GM12873 (cell line): ENCODE measurements at regions not wholly inside any gene's neighbourhood (a gene's known extent, or its start where the extent isn't known, plus 50 kb on each side); places are given as distances from the start of the nearest gene placed in this dataset.

Source experiments
- TF ChIP-seq, protein P1 (sequence below): IDR thresholded peaks from 2 replicates; pipeline ENCODE4 v1.5.1; 2012; ENCODE audit warnings: low read depth, mild to moderate bottlenecking, moderate library complexity, low read length, control low read depth; ENCODE audit not compliant: insufficient read depth; ENCODE audit errors: missing control alignments

DNA sequence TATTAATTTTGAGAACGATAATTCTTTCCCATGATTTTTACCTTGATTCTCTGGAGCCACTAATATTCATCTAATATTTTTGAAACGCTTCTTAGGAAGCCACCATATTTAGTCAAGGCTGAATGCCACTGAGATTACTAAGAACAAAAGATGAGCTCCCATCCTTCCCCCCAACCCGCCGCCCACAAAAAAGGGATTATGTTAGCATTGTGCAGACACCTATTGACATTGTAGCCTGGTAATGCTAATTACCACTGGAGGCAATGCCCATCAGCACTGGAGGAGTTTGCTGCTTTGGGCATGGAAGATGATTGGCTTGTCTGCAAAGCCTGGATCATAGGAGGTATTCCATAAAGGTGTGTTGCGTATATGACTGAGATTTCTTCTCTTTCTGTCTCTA, 739.1 kb upstream of the WWC1 start:
- TF ChIP-seq, protein P1, sequence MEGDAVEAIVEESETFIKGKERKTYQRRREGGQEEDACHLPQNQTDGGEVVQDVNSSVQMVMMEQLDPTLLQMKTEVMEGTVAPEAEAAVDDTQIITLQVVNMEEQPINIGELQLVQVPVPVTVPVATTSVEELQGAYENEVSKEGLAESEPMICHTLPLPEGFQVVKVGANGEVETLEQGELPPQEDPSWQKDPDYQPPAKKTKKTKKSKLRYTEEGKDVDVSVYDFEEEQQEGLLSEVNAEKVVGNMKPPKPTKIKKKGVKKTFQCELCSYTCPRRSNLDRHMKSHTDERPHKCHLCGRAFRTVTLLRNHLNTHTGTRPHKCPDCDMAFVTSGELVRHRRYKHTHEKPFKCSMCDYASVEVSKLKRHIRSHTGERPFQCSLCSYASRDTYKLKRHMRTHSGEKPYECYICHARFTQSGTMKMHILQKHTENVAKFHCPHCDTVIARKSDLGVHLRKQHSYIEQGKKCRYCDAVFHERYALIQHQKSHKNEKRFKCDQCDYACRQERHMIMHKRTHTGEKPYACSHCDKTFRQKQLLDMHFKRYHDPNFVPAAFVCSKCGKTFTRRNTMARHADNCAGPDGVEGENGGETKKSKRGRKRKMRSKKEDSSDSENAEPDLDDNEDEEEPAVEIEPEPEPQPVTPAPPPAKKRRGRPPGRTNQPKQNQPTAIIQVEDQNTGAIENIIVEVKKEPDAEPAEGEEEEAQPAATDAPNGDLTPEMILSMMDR = no peak

DNA sequence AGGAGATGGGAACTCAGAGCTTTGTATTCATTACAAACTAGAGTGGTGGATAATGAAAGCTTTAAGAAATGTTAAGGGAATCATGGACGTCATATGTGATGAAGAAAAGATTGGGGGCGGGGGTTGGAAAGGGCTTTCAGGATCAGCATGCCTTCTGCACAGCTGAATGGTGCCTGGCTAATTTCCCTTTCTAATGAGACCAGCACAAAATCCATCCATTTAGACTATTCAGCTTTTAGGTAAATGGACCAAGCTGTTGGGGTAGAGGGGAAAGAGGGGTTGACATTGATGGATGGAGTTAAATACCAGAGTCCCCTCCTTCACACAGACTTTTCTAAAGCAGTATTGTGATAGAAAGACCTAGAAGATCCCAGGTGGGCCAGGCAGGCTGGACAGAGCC, 737.9 kb upstream of the WWC1 start:
- TF ChIP-seq, protein P1 = no peak

DNA sequence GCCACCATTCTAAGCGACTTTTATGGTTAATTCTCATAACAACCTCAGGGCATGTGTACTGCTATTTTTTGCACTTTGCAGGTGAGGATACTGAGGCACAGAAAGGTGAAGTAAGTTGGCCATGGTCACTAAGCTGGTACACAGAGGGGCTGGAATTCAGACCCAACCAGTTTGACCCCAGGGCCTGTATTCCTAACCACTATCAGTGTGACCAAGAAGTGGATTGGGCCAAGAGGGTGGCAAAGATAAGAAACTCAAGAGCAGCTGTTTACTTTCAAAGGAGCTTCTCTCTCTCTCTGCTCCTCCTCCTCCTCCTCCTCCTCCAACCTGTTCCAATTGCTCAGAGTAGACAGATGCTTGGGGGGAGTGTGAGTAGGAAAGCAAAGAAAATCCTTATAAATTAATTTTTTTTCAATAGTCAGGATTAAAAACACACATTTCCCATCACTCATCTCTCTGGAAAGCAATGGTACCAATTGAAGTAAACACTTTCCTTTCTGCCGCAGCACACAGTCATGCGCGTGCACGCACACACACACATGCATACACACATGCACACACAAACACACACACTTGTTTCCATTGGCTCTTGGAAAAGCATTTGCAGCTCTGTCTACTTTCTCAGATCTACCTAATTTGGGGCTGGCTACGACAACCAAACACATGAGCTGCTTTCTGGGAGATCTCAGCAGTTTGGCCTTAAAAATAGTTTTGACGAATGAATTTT, 736.7 kb upstream of the WWC1 start:
- TF ChIP-seq, protein P1 = no peak

DNA sequence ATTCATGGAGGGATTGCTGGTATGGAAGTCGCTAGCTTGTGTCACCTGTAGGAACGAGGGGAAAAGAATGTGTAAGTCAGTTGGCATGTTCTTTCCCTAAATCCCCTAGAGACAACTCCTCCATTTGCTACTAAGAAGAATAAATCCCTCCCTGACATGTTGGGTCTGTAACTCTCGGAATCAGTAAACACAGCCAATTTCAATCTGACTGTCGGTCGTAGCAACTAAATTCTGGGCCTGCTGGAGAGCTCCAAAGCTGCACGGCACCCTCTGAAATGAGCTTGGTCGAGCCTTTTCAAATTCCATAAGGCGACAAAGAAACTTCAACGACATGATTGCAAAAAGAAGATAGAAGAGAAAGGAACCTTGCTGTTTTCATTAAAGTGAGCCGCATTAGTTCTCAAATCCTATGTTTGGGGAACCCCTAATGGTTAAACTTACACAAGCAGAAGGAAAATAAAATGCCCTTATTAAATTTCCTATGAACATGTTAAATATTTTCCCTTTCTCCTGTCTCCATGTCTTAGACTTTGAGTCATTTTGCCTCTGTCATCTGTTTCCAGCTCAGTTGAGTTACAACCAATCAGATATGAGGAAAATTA, 735.8 kb upstream of the WWC1 start:
- TF ChIP-seq, protein P1 = no peak

DNA sequence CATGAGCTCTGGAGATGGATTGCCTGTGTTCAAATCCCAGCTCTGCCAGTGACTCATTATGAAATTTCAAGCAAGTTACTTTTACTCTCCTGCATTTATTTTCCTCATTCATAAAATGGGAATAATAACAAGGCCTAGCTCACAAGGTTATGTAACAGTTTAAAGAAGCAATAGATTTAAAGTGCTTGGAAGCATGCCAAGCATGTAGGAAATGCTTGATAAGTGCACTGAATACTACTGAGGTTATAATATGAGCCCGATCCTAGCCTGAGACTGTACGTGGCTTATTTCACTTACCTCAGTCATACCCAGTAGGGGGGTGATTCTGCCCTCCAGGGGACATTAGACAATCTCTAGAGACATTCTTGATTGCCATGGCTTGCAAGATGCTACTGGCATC, 734.1 kb upstream of the WWC1 start:
- TF ChIP-seq, protein P1 = no peak

DNA sequence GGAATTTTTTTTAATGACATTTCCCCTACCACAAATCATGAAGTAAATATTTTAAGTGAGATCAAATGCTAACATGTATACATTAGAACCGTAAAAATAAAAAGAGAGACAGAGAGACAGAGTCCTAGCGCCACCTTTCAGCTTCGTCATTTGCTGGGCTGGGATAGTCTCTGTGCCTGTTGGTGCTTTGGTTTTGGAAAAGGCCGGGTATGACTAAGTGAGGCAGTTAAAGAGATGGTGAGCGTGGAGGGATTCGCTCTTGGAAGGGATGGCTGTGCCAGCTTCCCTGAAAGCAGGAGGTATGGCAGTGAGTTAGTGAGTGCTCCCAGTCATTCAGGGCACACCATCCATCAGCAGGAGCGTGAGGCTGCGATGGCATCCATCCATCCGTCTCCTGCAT, 729.6 kb upstream of the WWC1 start:
- TF ChIP-seq, protein P1 = no peak

DNA sequence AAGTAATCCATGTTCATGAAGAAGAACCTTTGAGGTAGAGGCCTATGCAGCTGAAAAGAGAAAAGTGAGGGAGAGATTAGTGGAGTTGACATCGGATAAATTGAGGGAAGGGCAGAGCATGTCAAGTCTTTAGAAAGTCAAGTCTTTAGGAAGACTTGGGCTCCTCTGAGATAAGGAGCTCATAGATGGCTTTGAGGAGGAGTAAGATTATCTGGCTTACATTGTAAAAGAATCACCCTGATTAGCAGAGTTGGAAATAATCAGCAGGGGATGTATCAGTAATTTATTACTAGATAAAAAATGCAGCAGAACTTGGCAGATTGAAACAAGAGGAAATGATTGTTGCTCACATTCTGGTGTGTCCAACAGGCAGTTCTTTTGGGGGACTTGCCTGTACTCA, 727.2 kb upstream of the WWC1 start:
- TF ChIP-seq, protein P1 = no peak
